Fibroblast of mammary gland (primary cell): ENCODE measurements at regions not wholly inside any gene's neighbourhood (a gene's known extent, or its start where the extent isn't known, plus 50 kb on each side); places are given as distances from the start of the nearest gene placed in this dataset.

Experiments
- DNase-seq: peaks from one replicate; pipeline ENCODE4 v3.0.0-alpha.2; 2010; ENCODE audit warnings: low read depth
- H3K4me3 ChIP-seq: 2 replicates; pipeline ENCODE4 v1.5.1; 2011; ENCODE audit warnings: low read depth, mild to moderate bottlenecking, low read length, moderate library complexity; ENCODE audit not compliant: control insufficient read depth
- CTCF ChIP-seq: conservative IDR thresholded peaks from 2 replicates; pipeline ENCODE4 v1.5.1; 2011; ENCODE audit warnings: low read depth, low read length, inconsistent platforms; ENCODE audit not compliant: control insufficient read depth, insufficient read depth

DNA sequence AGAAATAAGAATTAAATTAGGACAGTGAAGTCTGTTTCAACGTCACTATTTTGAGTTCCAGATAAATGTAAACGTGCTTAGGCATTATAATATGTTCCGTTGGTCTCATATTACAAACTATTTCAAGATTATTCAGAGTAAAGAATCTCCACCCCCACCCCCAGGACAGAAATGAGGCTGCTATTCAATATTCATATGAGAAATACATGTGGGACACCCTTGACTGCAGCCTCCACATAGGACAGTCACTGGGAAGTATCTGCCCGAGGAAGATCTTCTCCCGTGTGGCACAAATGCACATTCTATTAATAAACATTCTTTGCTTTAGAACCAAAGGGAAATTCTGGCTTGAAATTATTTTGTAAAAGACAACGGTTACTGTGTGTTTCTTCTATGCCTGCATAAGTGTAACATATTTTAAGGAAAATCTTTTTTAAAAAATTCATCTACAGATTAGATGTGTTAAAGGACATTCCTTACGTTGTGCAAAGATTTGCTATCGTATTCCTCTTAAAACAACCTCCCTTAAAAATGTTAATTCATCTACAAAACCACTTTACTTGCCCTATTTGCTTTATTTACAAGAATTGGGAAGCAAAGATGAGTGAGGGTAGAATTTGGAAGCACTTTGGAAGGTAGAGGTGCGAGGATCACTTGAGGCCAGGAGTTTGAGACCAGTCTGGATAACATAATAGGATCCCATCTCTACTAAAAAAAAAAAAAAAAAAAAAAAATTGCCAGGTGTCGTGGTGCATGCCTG, 148.3 kb upstream of the SOX14 start:
- no peak overlapping the region for H3K4me3 ChIP-seq
- no peak for TF ChIP-seq CTCF
- DNase-seq: no peak

GRCh38 chr3:137641879-137642704, 122.0 kb upstream of the SOX14 start:
- DNase-seq: no peak
- TF ChIP-seq CTCF: no peak
- no peak overlapping the region for H3K4me3 ChIP-seq

DNA sequence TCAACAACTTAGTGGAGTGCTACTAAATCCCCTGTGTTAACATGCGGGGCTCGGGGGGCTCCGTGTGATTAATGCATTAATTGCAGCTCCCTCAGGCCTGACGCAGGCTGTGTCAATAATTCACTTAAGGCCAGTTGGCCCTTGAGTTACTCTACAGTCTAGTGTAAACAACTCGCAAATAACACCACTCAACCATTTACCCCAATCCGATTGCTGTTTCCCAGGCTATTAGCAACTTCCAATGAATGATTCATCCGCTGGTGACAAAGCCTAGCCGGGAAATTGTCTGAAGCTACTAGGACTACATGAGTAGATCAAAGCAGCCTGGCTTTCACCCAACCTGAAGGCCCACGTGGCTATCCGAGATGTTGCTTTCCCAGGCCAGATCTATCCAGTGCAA, 121.3 kb upstream of the SOX14 start:
- no peak overlapping the region for H3K4me3 ChIP-seq
- no peak for TF ChIP-seq CTCF
- DNase-seq: peak; percentile 12

DNA sequence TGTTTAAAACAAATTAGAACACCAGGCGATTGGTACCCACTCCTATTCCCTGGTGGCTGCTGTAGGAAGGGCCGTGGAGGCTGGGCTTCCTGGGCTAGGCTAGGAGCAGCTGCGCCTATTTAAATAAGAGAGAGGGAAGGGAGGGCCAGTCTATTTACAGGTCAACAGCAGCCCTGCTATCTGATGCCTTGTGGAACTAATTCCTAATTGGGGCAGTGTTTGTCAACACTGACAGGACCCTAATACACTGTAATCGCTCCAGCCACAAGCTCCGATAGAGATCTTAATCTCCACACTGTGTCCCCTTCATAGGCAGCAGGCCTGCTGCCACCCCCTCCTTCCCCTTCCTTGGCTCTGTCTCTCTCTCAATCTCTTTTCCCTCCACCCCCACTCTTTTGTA, 116.9 kb upstream of the SOX14 start:
- no peak for TF ChIP-seq CTCF
- no peak overlapping the region for H3K4me3 ChIP-seq
- no peak for DNase-seq

GRCh38 chr3:137669519-137670060, 94.5 kb upstream of the SOX14 start:
- H3K4me3 ChIP-seq: no peak overlapping the region
- TF ChIP-seq CTCF: no peak
- DNase-seq: no peak

GRCh38 chr3:137687181-137687879, 76.8 kb upstream of the SOX14 start:
- no peak for TF ChIP-seq CTCF
- DNase-seq: no peak
- H3K4me3 ChIP-seq: no peak overlapping the region
